ENCODE measurements at regions not wholly inside any gene's neighbourhood (a gene's known extent, or its start where the extent isn't known, plus 50 kb on each side); places are given as distances from the start of the nearest gene placed in this dataset.

GRCh38 chr12:111126331-111126730 lies 206.0 kb upstream of the MYL2 start:
- DNase-seq: no peak
- Histone ChIP-seq H2AFZ (ENCODE audit: low read length) (no peak overlapping the region), H3K27me3 (replicated peaks; ENCODE audit: insufficient read depth, low read length) (no peaks in the 10 kb centered on the region)

DNA sequence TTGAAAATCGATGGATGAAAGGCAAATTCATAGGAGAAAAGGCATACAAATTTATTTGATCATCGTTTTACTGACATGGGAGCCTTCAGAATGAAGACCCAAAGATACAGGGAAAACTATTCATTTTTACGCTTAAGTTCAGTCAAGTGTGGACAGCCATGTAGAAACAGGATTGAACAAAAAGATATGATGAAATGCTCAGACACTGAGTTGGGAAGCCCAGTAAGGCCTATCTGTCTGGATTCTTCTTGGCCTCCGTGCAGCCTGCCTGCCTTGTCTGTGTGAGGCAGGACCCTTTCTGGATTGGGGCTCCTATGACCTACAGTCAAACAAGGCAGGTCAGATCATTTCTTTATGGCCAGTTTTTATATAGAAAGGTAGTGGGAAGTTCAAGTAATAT lies 203.8 kb upstream of the MYL2 start:
- H3K4me2 ChIP-seq (ENCODE audit: low read depth, low read length): no peak overlapping the region
- H3K36me3 ChIP-seq (replicated peaks; ENCODE audit: insufficient read depth, low read length): no peaks in the 10 kb centered on the region
- no peak for TF ChIP-seq CTCF (IDR thresholded peaks at IDR 0.05; ENCODE audit: low read length)
- no peak overlapping the region for H3K9ac ChIP-seq (ENCODE audit: low read length)
- H3K79me2 ChIP-seq (ENCODE audit: low read length): no peaks in the 10 kb centered on the region
- H3K27me3 ChIP-seq (replicated peaks; ENCODE audit: insufficient read depth, low read length): no peaks in the 10 kb centered on the region
- no peak overlapping the region for H3K27ac ChIP-seq (ENCODE audit: low read length)
- H4K20me1 ChIP-seq (ENCODE audit: insufficient read depth, low read length): no peaks in the 10 kb centered on the region
- H3K4me1 ChIP-seq (ENCODE audit: low read length): no peaks in the 10 kb centered on the region
- no peaks in the 10 kb centered on the region for H3F3A ChIP-seq (ENCODE audit: insufficient read depth, low read length)
- no peak for DNase-seq
- no peaks in the 10 kb centered on the region for H3K9me2 ChIP-seq (replicated peaks; ENCODE audit: insufficient read depth, low read length)
- H2AFZ ChIP-seq (ENCODE audit: low read length): no peak overlapping the region
- H3K4me3 ChIP-seq (ENCODE audit: low read length): no peak overlapping the region
- no peaks in the 10 kb centered on the region for H3K9me3 ChIP-seq (replicated peaks; ENCODE audit: insufficient read depth, low read length)

More at GRCh38 chr12:111126331-111126730, 206.0 kb upstream of the MYL2 start:
- no peaks in the 10 kb centered on the region for H3K9me3 ChIP-seq (replicated peaks; ENCODE audit: insufficient read depth, low read length)
- no peak overlapping the region for H3K27ac ChIP-seq (ENCODE audit: low read length)
- no peaks in the 10 kb centered on the region for H3K4me1 ChIP-seq (ENCODE audit: low read length)
- no peak overlapping the region for H3K4me3 ChIP-seq (ENCODE audit: low read length)
- H3K79me2 ChIP-seq (ENCODE audit: low read length): no peaks in the 10 kb centered on the region
- no peaks in the 10 kb centered on the region for H4K20me1 ChIP-seq (ENCODE audit: insufficient read depth, low read length)
- no peak overlapping the region for H3K4me2 ChIP-seq (ENCODE audit: low read depth, low read length)
- no peak for TF ChIP-seq EZH2phosphoT487 (IDR thresholded peaks at IDR 0.05; ENCODE audit: low read length)
- TF ChIP-seq EZH2 (optimal IDR thresholded peaks at IDR 0.05; ENCODE audit: low read depth, low read length): no peak
- no peak for TF ChIP-seq CTCF (IDR thresholded peaks at IDR 0.05; ENCODE audit: low read length)
- no peaks in the 10 kb centered on the region for H3K9me2 ChIP-seq (replicated peaks; ENCODE audit: insufficient read depth, low read length)
- H3K36me3 ChIP-seq (replicated peaks; ENCODE audit: insufficient read depth, low read length): no peaks in the 10 kb centered on the region
- no peaks in the 10 kb centered on the region for H3F3A ChIP-seq (ENCODE audit: insufficient read depth, low read length)
- H3K9ac ChIP-seq (ENCODE audit: low read length): no peak overlapping the region

GRCh38 chr12:111123390-111123789 lies 203.0 kb upstream of the MYL2 start:
- Histone ChIP-seq H3K9me2 (replicated peaks; ENCODE audit: insufficient read depth, low read length) (no peaks in the 10 kb centered on the region), H3K27ac (ENCODE audit: low read length) (no peak overlapping the region), H3F3A (ENCODE audit: insufficient read depth, low read length) (no peaks in the 10 kb centered on the region), H3K4me3 (ENCODE audit: low read length) (no peak overlapping the region), H3K9ac (ENCODE audit: low read length) (no peak overlapping the region), H3K27me3 (replicated peaks; ENCODE audit: insufficient read depth, low read length) (no peaks in the 10 kb centered on the region), H3K9me3 (replicated peaks; ENCODE audit: insufficient read depth, low read length) (no peaks in the 10 kb centered on the region), H3K79me2 (ENCODE audit: low read length) (no peaks in the 10 kb centered on the region), H3K36me3 (replicated peaks; ENCODE audit: insufficient read depth, low read length) (no peaks in the 10 kb centered on the region), H3K4me1 (ENCODE audit: low read length) (no peaks in the 10 kb centered on the region), H3K4me2 (ENCODE audit: low read depth, low read length) (no peak overlapping the region), H4K20me1 (ENCODE audit: insufficient read depth, low read length) (no peaks in the 10 kb centered on the region), H2AFZ (ENCODE audit: low read length) (no peak overlapping the region)
- no peak for DNase-seq
- TF ChIP-seq EZH2 (optimal IDR thresholded peaks at IDR 0.05; ENCODE audit: low read depth, low read length): no peak
- TF ChIP-seq EZH2phosphoT487 (IDR thresholded peaks at IDR 0.05; ENCODE audit: low read length): no peak
- no peak for TF ChIP-seq CTCF (IDR thresholded peaks at IDR 0.05; ENCODE audit: low read length)

Data from MM.1S (cell line).